GM18909 (cell line): ENCODE measurements at regions not wholly inside any gene's neighbourhood (a gene's known extent, or its start where the extent isn't known, plus 50 kb on each side); places are given as distances from the start of the nearest gene placed in this dataset.
"Not testable (repeated sequence)": the region's sequence is repeated elsewhere in the genome, so short reads cannot be mapped to it uniquely, and the experiment has no call there.

Experiments
- ATAC-seq: cut with Tn5 transposase; IDR thresholded peaks from one replicate; pipeline ENCODE4 v1.9.1; 2021; ENCODE audit warnings: mild to moderate bottlenecking; ENCODE audit not compliant: unreplicated experiment, poor library complexity

GRCh38 chr17:20840453-20840852, 202.4 kb downstream of the USP22 start:
- not testable (repeated sequence) for ATAC-seq

- ATAC-seq, result not testable (repeated sequence)
Observed at GRCh38 chr17:20840987-20841865, 201.6 kb downstream of the USP22 start.

- ATAC-seq, result not testable (repeated sequence)
Observed at GRCh38 chr17:20842012-20842411, 200.8 kb downstream of the USP22 start.

GRCh38 chr17:20843261-20843660, 199.6 kb downstream of the USP22 start:
- ATAC-seq, result not testable (repeated sequence)

- ATAC-seq, result not testable (repeated sequence)
Observed at GRCh38 chr17:20843799-20844553, 198.8 kb downstream of the USP22 start.

GRCh38 chr17:20848869-20849443, 193.9 kb downstream of the USP22 start:
- not testable (repeated sequence) for ATAC-seq

- ATAC-seq, result not testable (repeated sequence)
Observed at GRCh38 chr17:20851591-20852238, 191.1 kb downstream of the USP22 start.

GRCh38 chr17:20852239-20852989, 190.4 kb downstream of the USP22 start:
- no peak for ATAC-seq

GRCh38 chr17:20852990-20853370, 189.8 kb downstream of the USP22 start:
- ATAC-seq, result no peak

- ATAC-seq, result not testable (repeated sequence)
Observed at GRCh38 chr17:20855910-20856470, 186.8 kb downstream of the USP22 start.

GRCh38 chr17:20866444-20867209, 176.2 kb downstream of the USP22 start:
- ATAC-seq, result not testable (repeated sequence)

- not testable (repeated sequence) for ATAC-seq
Observed at GRCh38 chr17:20867436-20867937, 175.3 kb downstream of the USP22 start.

- ATAC-seq, result not testable (repeated sequence)
Observed at GRCh38 chr17:20867938-20868661, 174.7 kb downstream of the USP22 start.

GRCh38 chr17:20868662-20869007, 174.2 kb downstream of the USP22 start:
- not testable (repeated sequence) for ATAC-seq

- ATAC-seq, result not testable (repeated sequence)
Observed at GRCh38 chr17:20873173-20873572, 169.6 kb downstream of the USP22 start.

- ATAC-seq, result not testable (repeated sequence)
Observed at GRCh38 chr17:20873688-20874328, 169.0 kb downstream of the USP22 start.

- not testable (repeated sequence) for ATAC-seq
Observed at GRCh38 chr17:20877384-20877783, 165.4 kb downstream of the USP22 start.
